H1 (cell line): ENCODE measurements at regions not wholly inside any gene's neighbourhood (a gene's known extent, or its start where the extent isn't known, plus 50 kb on each side); places are given as distances from the start of the nearest gene placed in this dataset.

Experiments
- CTCF ChIA-PET: fragments of 300-600 bp; sonication (Branson Sonifier 250); formaldehyde crosslinking; loops from one replicate; lab custom pipeline; 2021; ENCODE audit not compliant: partially characterized antibody; lab: Charles Lee
- POLR2A ChIA-PET: fragments of 300-600 bp; sonication (Branson Sonifier 250); formaldehyde crosslinking; loops from one replicate; lab custom pipeline; 2021; ENCODE audit warnings: inconsistent platforms; ENCODE audit not compliant: partially characterized antibody; lab: Charles Lee
- DNase-seq, 2 experiments: peaks; one replicate each; pipeline versions ENCODE4 v3.0.0 to v3.0.0-alpha.2; 2010 to 2022; ENCODE audit warnings: low spot score in 2 of 2, low read depth in 1 of 2, mixed read lengths in 1 of 2
- FAIRE-seq: peaks from 2 replicates; lab custom pipeline; 2011; peaks lifted over from hg19 to GRCh38; lab: Jason Lieb, UNC
- H2AFZ ChIP-seq: 2 replicates; pipeline ENCODE4 v1.8.1; 2012; ENCODE audit warnings: low read length, inconsistent platforms
- H2AK5ac ChIP-seq: 2 replicates; pipeline ENCODE4 v1.6.1; 2013; ENCODE audit warnings: low read depth, low read length
- H2BK120ac ChIP-seq: replicated peaks from 2 replicates; pipeline ENCODE3; 2013; ENCODE audit warnings: low read depth, low read length, inconsistent platforms
- H2BK12ac ChIP-seq: 2 replicates; pipeline ENCODE4 v1.6.1; 2013; ENCODE audit warnings: low read depth, low read length
- H2BK15ac ChIP-seq: 2 replicates; pipeline ENCODE4 v1.6.1; 2013; ENCODE audit warnings: low read length
- H2BK20ac ChIP-seq: 2 replicates; pipeline ENCODE4 v1.6.1; 2013; ENCODE audit warnings: low read length
- H2BK5ac ChIP-seq: 2 replicates; pipeline ENCODE4 v1.6.1; 2013; ENCODE audit warnings: low read depth, low read length
- H3K14ac ChIP-seq: 2 replicates; pipeline ENCODE4 v1.6.1; 2013; ENCODE audit warnings: inconsistent platforms; ENCODE audit not compliant: insufficient read length
- H3K18ac ChIP-seq: 2 replicates; pipeline ENCODE4 v1.6.1; 2013; ENCODE audit warnings: low read length; ENCODE audit errors: extremely low read depth
- H3K23ac ChIP-seq: 2 replicates; pipeline ENCODE4 v1.6.1; 2013; ENCODE audit warnings: inconsistent platforms; ENCODE audit not compliant: insufficient read length
- H3K23me2 ChIP-seq: 2 replicates; pipeline ENCODE4 v1.6.1; 2013; ENCODE audit warnings: low read depth, low read length
- H3K27ac ChIP-seq: 2 replicates; pipeline ENCODE4 v1.6.1; 2011; ENCODE audit warnings: low read depth, low read length, inconsistent platforms
- H3K27me3 ChIP-seq, 4 experiments: replicated peaks in 1 of 4; 1 replicate in 1 of 4; 2 replicates in 3 of 4; pipeline versions ENCODE4 v1.6.1 to v1.8.1; 2011 to 2013; ENCODE audit warnings: low read length in 3 of 4, mild to moderate bottlenecking in 3 of 4, inconsistent platforms in 2 of 4, mixed read lengths in 2 of 4, moderate library complexity in 1 of 4; ENCODE audit not compliant: control insufficient read depth in 3 of 4, insufficient read depth in 3 of 4; ENCODE audit errors: extremely low read depth in 1 of 4
- H3K36me3 ChIP-seq, 4 experiments: 2 replicates each; pipeline versions ENCODE4 v1.6.1 to v1.8.1; 2011 to 2013; ENCODE audit warnings: mild to moderate bottlenecking in 4 of 4, low read length in 3 of 4, moderate library complexity in 2 of 4, control low read depth in 1 of 4, inconsistent platforms in 1 of 4; ENCODE audit not compliant: insufficient read depth in 4 of 4, control insufficient read depth in 2 of 4
- H3K4ac ChIP-seq: replicated peaks from 2 replicates; pipeline ENCODE3; 2013; ENCODE audit warnings: low read length, low read depth, mixed read lengths, inconsistent platforms; ENCODE audit not compliant: insufficient read length
- H3K4me1 ChIP-seq, 4 experiments: replicated peaks in 1 of 4; 1 replicate in 1 of 4; 2 replicates in 3 of 4; pipeline versions ENCODE4 v1.6.1 to v1.8.1; 2011 to 2013; ENCODE audit warnings: low read length in 3 of 4, inconsistent platforms in 2 of 4, mixed read lengths in 1 of 4; ENCODE audit not compliant: insufficient read depth in 4 of 4, control insufficient read depth in 3 of 4
- H3K4me2 ChIP-seq, 2 experiments: 2 replicates each; pipeline versions ENCODE4 v1.6.1 to v1.8.1; 2011 to 2013; ENCODE audit warnings: low read depth in 2 of 2, low read length in 2 of 2, control low read depth in 1 of 2, inconsistent platforms in 1 of 2, mild to moderate bottlenecking in 1 of 2; ENCODE audit not compliant: insufficient read depth in 1 of 2
- H3K4me3 ChIP-seq, 4 experiments: fragments of 200-600, 300-600 bp in 1 of 4; sonication (generic), shearing (Covaris generic), sonication (Bioruptor Twin) in 1 of 4; 2 replicates each; pipeline versions ENCODE4 v1.5.1 to v1.8.1; 2011 to 2016; ENCODE audit warnings: low read length in 4 of 4, low read depth in 3 of 4, control low read depth in 2 of 4, inconsistent platforms in 2 of 4, mild to moderate bottlenecking in 2 of 4, mixed read lengths in 1 of 4, moderate library complexity in 1 of 4; ENCODE audit not compliant: insufficient read depth in 2 of 4; ENCODE audit errors: extremely low read depth in 1 of 4
- H3K56ac ChIP-seq: replicated peaks from 2 replicates; pipeline ENCODE3; 2013; ENCODE audit warnings: low read depth, mild to moderate bottlenecking, mixed read lengths, low read length, inconsistent platforms; ENCODE audit not compliant: insufficient read length
- H3K79me1 ChIP-seq: 2 replicates; pipeline ENCODE4 v1.6.1; 2013; ENCODE audit warnings: low read depth, low read length, control low read depth
- H3K79me2 ChIP-seq, 2 experiments: 2 replicates each; pipeline versions ENCODE4 v1.6.1 to v1.8.1; 2012 to 2013; ENCODE audit warnings: low read length in 2 of 2, mild to moderate bottlenecking in 2 of 2, inconsistent platforms in 1 of 2; ENCODE audit not compliant: insufficient read depth in 2 of 2, control insufficient read depth in 1 of 2
- H3K9ac ChIP-seq, 4 experiments: replicated peaks in 1 of 4; 1 replicate in 1 of 4; 2 replicates in 3 of 4; pipeline versions ENCODE4 v1.6.1 to v1.8.1; 2011 to 2013; ENCODE audit warnings: low read depth in 3 of 4, low read length in 3 of 4, control low read depth in 2 of 4, mild to moderate bottlenecking in 2 of 4, moderate library complexity in 2 of 4, inconsistent platforms in 1 of 4; ENCODE audit errors: extremely low read depth in 1 of 4
- H3K9me3 ChIP-seq, 2 experiments: 2 replicates each; pipeline versions ENCODE4 v1.6.1 to v1.8.1; 2012 to 2013; ENCODE audit warnings: mild to moderate bottlenecking in 2 of 2, moderate library complexity in 2 of 2, control low read depth in 1 of 2, inconsistent platforms in 1 of 2, low read depth in 1 of 2, low read length in 1 of 2, mixed read lengths in 1 of 2; ENCODE audit not compliant: insufficient read depth in 2 of 2
- H4K20me1 ChIP-seq, 2 experiments: replicated peaks in 1 of 2; 2 replicates each; pipeline versions ENCODE3 to v1.8.1; 2011 to 2013; ENCODE audit warnings: inconsistent platforms in 2 of 2, low read length in 2 of 2, mild to moderate bottlenecking in 1 of 2; ENCODE audit not compliant: insufficient read depth in 2 of 2, control insufficient read depth in 1 of 2
- H4K5ac ChIP-seq: 2 replicates; pipeline ENCODE4 v1.6.1; 2013; ENCODE audit warnings: low read length, low read depth, mixed read lengths, inconsistent platforms; ENCODE audit not compliant: insufficient read length
- H4K8ac ChIP-seq: 2 replicates; pipeline ENCODE4 v1.8.0; 2013; ENCODE audit warnings: mild to moderate bottlenecking, moderate library complexity, low read length, inconsistent platforms; ENCODE audit not compliant: insufficient read depth; ENCODE audit errors: extremely low read depth
- H4K91ac ChIP-seq: replicated peaks from 2 replicates; pipeline ENCODE3; 2013; ENCODE audit warnings: low read length, mixed read lengths, inconsistent platforms; ENCODE audit not compliant: insufficient read length
- CTBP2 ChIP-seq: IDR thresholded peaks from 2 replicates; pipeline ENCODE4 v1.7.0; 2011; ENCODE audit warnings: borderline replicate concordance, mild to moderate bottlenecking, moderate library complexity, mixed read lengths, low read length; ENCODE audit not compliant: insufficient read depth, insufficient read length
- KDM5A ChIP-seq: fragments of 200-600 bp; IDR thresholded peaks from 2 replicates; pipeline ENCODE4 v1.7.1; 2012; ENCODE audit warnings: mild to moderate bottlenecking, low read length, inconsistent platforms, mixed read lengths
- MAFK ChIP-seq: IDR thresholded peaks from 2 replicates; pipeline ENCODE4 v1.6.1; 2012; ENCODE audit warnings: low read depth, mild to moderate bottlenecking, improper control_type of control experiment, low read length
- POLR2AphosphoS5 ChIP-seq: IDR thresholded peaks from 2 replicates; pipeline ENCODE4 v1.6.1; 2011; ENCODE audit warnings: low read depth, low read length
- RAD21 ChIP-seq, 2 experiments: IDR thresholded peaks in 1 of 2; conservative IDR thresholded peaks in 1 of 2; 2 replicates each; pipeline ENCODE4 v1.6.1; 2011; ENCODE audit warnings: low read depth in 2 of 2, low read length in 2 of 2, improper control_type of control experiment in 1 of 2, inconsistent platforms in 1 of 2, mild to moderate bottlenecking in 1 of 2, moderate library complexity in 1 of 2
- RNF2 ChIP-seq: fragments of 200-900, 300-1000 bp; sonication (generic); IDR thresholded peaks from 2 replicates; pipeline ENCODE4 v1.7.1; 2016; ENCODE audit warnings: borderline replicate concordance, low read depth, mild to moderate bottlenecking, antibody characterized with exemption, low read length; ENCODE audit not compliant: poor library complexity, severe bottlenecking; ENCODE audit errors: missing control alignments
- SP4 ChIP-seq: IDR thresholded peaks from 2 replicates; pipeline ENCODE4 v1.6.1; 2012; ENCODE audit warnings: low read length, inconsistent platforms
- TBP ChIP-seq: IDR thresholded peaks from 2 replicates; pipeline ENCODE4 v1.6.1; 2011; ENCODE audit warnings: low read depth, low read length, improper control_type of control experiment
- YY1 ChIP-seq: IDR thresholded peaks from 2 replicates; pipeline ENCODE4 v1.6.1; 2011; ENCODE audit warnings: low read depth, mild to moderate bottlenecking, low read length
- WGBS, 2 experiments: shearing (Covaris generic) in 1 of 2; methylation state at CpG; one replicate each; pipeline versions ENCODE4 v1.1.6 to v1.1.7; 2013 to 2015; ENCODE audit warnings: low lambda C conversion rate in 2 of 2, mixed read lengths in 2 of 2, inconsistent platforms in 1 of 2, low coverage in 1 of 2, missing lambda C conversion rate in 1 of 2; ENCODE audit not compliant: insufficient replicate concordance in 2 of 2, insufficient coverage in 1 of 2, insufficient read length in 1 of 2; ENCODE audit errors: extremely low coverage in 1 of 2, missing lambda C conversion rate in 1 of 2; 5-methylcytosine and 5-hydroxymethylcytosine counted together
- TF ChIP-seq, protein P1 (sequence below), 3 experiments: IDR thresholded peaks; 1 replicate in 2 of 3; 2 replicates in 1 of 3; pipeline versions ENCODE4 v1.5.1 to v1.6.1; 2011; ENCODE audit warnings: low read length in 3 of 3, mild to moderate bottlenecking in 3 of 3, inconsistent platforms in 2 of 3, low read depth in 1 of 3, moderate library complexity in 1 of 3; ENCODE audit not compliant: insufficient read depth in 1 of 3; ENCODE audit errors: control extremely low read depth in 1 of 3
- TF ChIP-seq, protein P2 (sequence below): IDR thresholded peaks from 2 replicates; pipeline ENCODE4 v1.6.1; 2012; ENCODE audit warnings: inconsistent platforms

DNA sequence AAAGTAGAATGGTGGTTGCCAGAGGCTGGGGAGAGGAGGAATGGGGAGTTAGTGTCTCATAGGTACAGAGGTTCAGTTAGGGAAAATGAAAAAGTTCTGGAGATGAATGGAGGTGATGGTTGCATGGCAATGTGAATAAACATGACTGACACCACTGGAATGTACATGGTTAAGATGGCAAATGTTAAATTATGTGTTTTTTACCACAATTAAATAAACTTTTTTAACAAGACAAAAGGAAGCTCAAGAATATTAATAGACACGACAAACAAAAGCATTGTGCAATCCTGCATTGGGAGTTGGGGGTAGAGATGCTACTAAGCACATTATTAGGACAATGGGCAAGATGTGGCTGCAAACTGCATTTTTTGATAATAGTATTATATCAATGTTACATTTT is 147.7 kb downstream of the TWIST2 start:
- Histone ChIP-seq H3K23me2 (no peaks in the 10 kb centered on the region), H2BK15ac (no peak overlapping the region), H3K9ac (no peak overlapping the region), H2BK12ac (no peak overlapping the region), H3K4ac (no peak overlapping the region), H3K4me2 (no peak overlapping the region), H3K4me1 (no peaks in the 10 kb centered on the region), H2BK120ac (no peak overlapping the region), H3K79me2 (no peaks in the 10 kb centered on the region), H4K20me1 (no peaks in the 10 kb centered on the region), H2BK5ac (no peak overlapping the region), H2AK5ac (no peak overlapping the region), H2AFZ (no peak overlapping the region), H3K36me3 (no peaks in the 10 kb centered on the region), H4K91ac (no peak overlapping the region), H3K14ac (no peak overlapping the region), H4K5ac (no peak overlapping the region), H3K4me3 (no peak overlapping the region), H2BK20ac (no peak overlapping the region), H3K79me1 (no peaks in the 10 kb centered on the region), H3K27ac (no peak overlapping the region), H4K8ac (no peak overlapping the region), H3K27me3 (no peaks in the 10 kb centered on the region; a peak in 1 of 7 replicates), H3K9me3 (peaks cover 4 to 14% of the 10 kb centered on the region in 2 experiments; a peak in 3 of 4 replicates), H3K56ac (no peak overlapping the region), H3K23ac (no peak overlapping the region), H3K18ac (no peak overlapping the region)
- WGBS, 2 experiments, result 84% methylated on average over 1 of the region's 1 CpG; no CpG with 5 or more reads in 1 of the 2 experiments
- DNase-seq, result no peak
- CTCF ChIA-PET, result no interaction called here
- no peak for FAIRE-seq
- POLR2A ChIA-PET, result no interaction called here
- TF ChIP-seq, protein P1, sequence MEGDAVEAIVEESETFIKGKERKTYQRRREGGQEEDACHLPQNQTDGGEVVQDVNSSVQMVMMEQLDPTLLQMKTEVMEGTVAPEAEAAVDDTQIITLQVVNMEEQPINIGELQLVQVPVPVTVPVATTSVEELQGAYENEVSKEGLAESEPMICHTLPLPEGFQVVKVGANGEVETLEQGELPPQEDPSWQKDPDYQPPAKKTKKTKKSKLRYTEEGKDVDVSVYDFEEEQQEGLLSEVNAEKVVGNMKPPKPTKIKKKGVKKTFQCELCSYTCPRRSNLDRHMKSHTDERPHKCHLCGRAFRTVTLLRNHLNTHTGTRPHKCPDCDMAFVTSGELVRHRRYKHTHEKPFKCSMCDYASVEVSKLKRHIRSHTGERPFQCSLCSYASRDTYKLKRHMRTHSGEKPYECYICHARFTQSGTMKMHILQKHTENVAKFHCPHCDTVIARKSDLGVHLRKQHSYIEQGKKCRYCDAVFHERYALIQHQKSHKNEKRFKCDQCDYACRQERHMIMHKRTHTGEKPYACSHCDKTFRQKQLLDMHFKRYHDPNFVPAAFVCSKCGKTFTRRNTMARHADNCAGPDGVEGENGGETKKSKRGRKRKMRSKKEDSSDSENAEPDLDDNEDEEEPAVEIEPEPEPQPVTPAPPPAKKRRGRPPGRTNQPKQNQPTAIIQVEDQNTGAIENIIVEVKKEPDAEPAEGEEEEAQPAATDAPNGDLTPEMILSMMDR (IDR thresholded peaks at IDR 0.05; ENCODE audit: control extremely low read depth in 1 of 3, insufficient read depth in 1 of 3, low read depth in 1 of 3, low read length in 3 of 3), result no peak
- TF ChIP-seq CTBP2, result no peak
- no peak for TF ChIP-seq RNF2
- no peak for TF ChIP-seq SP4
- no peak for TF ChIP-seq RAD21 (IDR thresholded peaks at IDR 0.05 in 1 of 2, conservative IDR thresholded peaks at IDR 0.05 in 1 of 2; ENCODE audit: low read depth in 2 of 2, low read length in 2 of 2)
- no peak for TF ChIP-seq POLR2AphosphoS5
- no peak for TF ChIP-seq TBP
- TF ChIP-seq, protein P2, sequence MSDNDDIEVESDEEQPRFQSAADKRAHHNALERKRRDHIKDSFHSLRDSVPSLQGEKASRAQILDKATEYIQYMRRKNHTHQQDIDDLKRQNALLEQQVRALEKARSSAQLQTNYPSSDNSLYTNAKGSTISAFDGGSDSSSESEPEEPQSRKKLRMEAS, result no peak
- no peak for TF ChIP-seq MAFK
- no peak for TF ChIP-seq KDM5A
- no peak for TF ChIP-seq YY1
